Caco-2 (cell line): ENCODE measurements at regions not wholly inside any gene's neighbourhood (a gene's known extent, or its start where the extent isn't known, plus 50 kb on each side); places are given as distances from the start of the nearest gene placed in this dataset.

ENCODE experiments used
- BruUV-seq: library from RNA; stranded (reverse); fragments of 400-500 nt; replicated peaks from 2 replicates; lab custom pipeline; 2021; lab: Mats Ljungman, UMichigan
- CTCF ChIA-PET: fragments of 300-600 bp; sonication (Branson Sonifier 250); formaldehyde crosslinking; loops from one replicate; lab custom pipeline; 2022; ENCODE audit warnings: antibody characterized with exemption; lab: Charles Lee
- POLR2A ChIA-PET: fragments of 300-600 bp; sonication (Branson Sonifier 250); formaldehyde crosslinking; loops from one replicate; lab custom pipeline; 2022; ENCODE audit warnings: antibody characterized with exemption; lab: Charles Lee
- DNase-seq, 2 experiments: peaks; one replicate each; pipeline versions ENCODE4 v3.0.0 to v3.0.0-alpha.2; 2020 to 2022
- H3K27me3 ChIP-seq: replicated peaks from 2 replicates; pipeline ENCODE4 v1.6.0; 2011; ENCODE audit warnings: low read length; ENCODE audit not compliant: control insufficient read depth, insufficient read depth
- H3K36me3 ChIP-seq: 2 replicates; pipeline ENCODE4 v1.5.1; 2011; ENCODE audit warnings: low read length; ENCODE audit not compliant: control insufficient read depth, insufficient read depth
- H3K4me1 ChIP-seq: fragments of 250-450 bp; sonication (Bioruptor Pico); 2 replicates; pipeline ENCODE4 v1.5.1; 2020; ENCODE audit warnings: mild to moderate bottlenecking
- H3K4me3 ChIP-seq: 2 replicates; pipeline ENCODE4 v1.5.1; 2011; ENCODE audit warnings: low read depth, mild to moderate bottlenecking, control low read depth, low read length
- H3K9me3 ChIP-seq: fragments of 250-450 bp; sonication (Bioruptor Pico); 2 replicates; pipeline ENCODE4 v1.5.1; 2020; ENCODE audit warnings: mild to moderate bottlenecking, moderate library complexity
- H3K27ac Mint-ChIP-seq: one replicate; pipeline ENCODE4 v1.8.0; 2022; ENCODE audit warnings: mixed read lengths; ENCODE audit not compliant: unreplicated experiment
- H3K27me3 Mint-ChIP-seq: one replicate; pipeline ENCODE4 v1.8.0; 2022; ENCODE audit warnings: mixed read lengths; ENCODE audit not compliant: insufficient read depth, unreplicated experiment
- H3K36me3 Mint-ChIP-seq: one replicate; pipeline ENCODE4 v1.8.0; 2022; ENCODE audit warnings: mild to moderate bottlenecking, mixed read lengths; ENCODE audit not compliant: insufficient read depth, unreplicated experiment
- H3K4me1 Mint-ChIP-seq: one replicate; pipeline ENCODE4 v1.8.0; 2022; ENCODE audit warnings: low read depth, mixed read lengths; ENCODE audit not compliant: unreplicated experiment
- H3K4me3 Mint-ChIP-seq: one replicate; pipeline ENCODE4 v1.8.0; 2022; ENCODE audit warnings: mild to moderate bottlenecking, moderate library complexity, mixed read lengths; ENCODE audit not compliant: unreplicated experiment
- H3K9me3 Mint-ChIP-seq: one replicate; pipeline ENCODE4 v1.8.0; 2022; ENCODE audit warnings: mixed read lengths; ENCODE audit not compliant: unreplicated experiment
- intact Hi-C: fragments of 100-400 bp; cut with micrococcal nuclease; formaldehyde crosslinking; loops from one replicate; pipeline ENCODE4 v1.10.0; 2022; ENCODE audit not compliant: unreplicated experiment
- TF ChIP-seq, protein P1 (sequence below), 2 experiments: fragments of 200-600 bp in 1 of 2; IDR thresholded peaks; 1 replicate in 1 of 2; 2 replicates in 1 of 2; pipeline versions ENCODE4 v1.5.1 to v1.8.0; 2011 to 2022; ENCODE audit warnings: antibody characterized with exemption in 1 of 2, control low read depth in 1 of 2, inconsistent platforms in 1 of 2, low read depth in 1 of 2, low read length in 1 of 2, mild to moderate bottlenecking in 1 of 2, moderate library complexity in 1 of 2; ENCODE audit not compliant: insufficient read depth in 1 of 2, severe bottlenecking in 1 of 2, unreplicated experiment in 1 of 2

DNA sequence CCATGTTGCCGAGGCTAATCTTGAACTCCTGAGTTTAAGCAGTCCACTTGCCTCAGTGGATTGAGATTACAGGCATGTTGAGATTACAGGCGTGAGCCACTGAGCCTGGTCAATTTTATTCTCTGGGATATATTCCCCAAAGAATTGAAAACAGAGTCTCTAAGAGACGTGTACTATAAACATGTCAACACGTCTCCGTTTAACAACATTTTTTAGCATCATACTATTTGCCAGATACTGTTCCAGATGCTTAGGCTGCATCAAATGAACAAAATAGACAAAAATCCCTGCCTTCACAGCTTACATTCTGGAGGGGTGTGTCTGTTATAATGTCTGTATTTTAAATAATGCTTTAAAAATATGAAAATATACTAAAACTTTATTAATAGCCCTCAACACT, 54.1 kb upstream of the PRKG1 start:
- Histone ChIP-seq H3K4me1 (no peaks in the 10 kb centered on the region), H3K27me3 (no peaks in the 10 kb centered on the region), H3K4me3 (no peak overlapping the region), H3K9me3 (no peaks in the 10 kb centered on the region), H3K36me3 (no peaks in the 10 kb centered on the region)
- Mint-ChIP-seq H3K27ac (no peak overlapping the region), H3K9me3 (no peaks in the 10 kb centered on the region), H3K4me1 (no peaks in the 10 kb centered on the region), H3K27me3 (peaks cover 11% of the 10 kb centered on the region), H3K4me3 (no peak overlapping the region), H3K36me3 (no peaks in the 10 kb centered on the region)
- intact Hi-C loops: no loop called here
- POLR2A ChIA-PET: no interaction called here
- TF ChIP-seq, protein P1, sequence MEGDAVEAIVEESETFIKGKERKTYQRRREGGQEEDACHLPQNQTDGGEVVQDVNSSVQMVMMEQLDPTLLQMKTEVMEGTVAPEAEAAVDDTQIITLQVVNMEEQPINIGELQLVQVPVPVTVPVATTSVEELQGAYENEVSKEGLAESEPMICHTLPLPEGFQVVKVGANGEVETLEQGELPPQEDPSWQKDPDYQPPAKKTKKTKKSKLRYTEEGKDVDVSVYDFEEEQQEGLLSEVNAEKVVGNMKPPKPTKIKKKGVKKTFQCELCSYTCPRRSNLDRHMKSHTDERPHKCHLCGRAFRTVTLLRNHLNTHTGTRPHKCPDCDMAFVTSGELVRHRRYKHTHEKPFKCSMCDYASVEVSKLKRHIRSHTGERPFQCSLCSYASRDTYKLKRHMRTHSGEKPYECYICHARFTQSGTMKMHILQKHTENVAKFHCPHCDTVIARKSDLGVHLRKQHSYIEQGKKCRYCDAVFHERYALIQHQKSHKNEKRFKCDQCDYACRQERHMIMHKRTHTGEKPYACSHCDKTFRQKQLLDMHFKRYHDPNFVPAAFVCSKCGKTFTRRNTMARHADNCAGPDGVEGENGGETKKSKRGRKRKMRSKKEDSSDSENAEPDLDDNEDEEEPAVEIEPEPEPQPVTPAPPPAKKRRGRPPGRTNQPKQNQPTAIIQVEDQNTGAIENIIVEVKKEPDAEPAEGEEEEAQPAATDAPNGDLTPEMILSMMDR (IDR thresholded peaks at IDR 0.05; ENCODE audit: insufficient read depth in 1 of 2, low read depth in 1 of 2, low read length in 1 of 2, severe bottlenecking in 1 of 2, unreplicated experiment in 1 of 2): no peak
- CTCF ChIA-PET: no interaction called here
- no peak for DNase-seq
- BruUV-seq: no TSS peak

DNA sequence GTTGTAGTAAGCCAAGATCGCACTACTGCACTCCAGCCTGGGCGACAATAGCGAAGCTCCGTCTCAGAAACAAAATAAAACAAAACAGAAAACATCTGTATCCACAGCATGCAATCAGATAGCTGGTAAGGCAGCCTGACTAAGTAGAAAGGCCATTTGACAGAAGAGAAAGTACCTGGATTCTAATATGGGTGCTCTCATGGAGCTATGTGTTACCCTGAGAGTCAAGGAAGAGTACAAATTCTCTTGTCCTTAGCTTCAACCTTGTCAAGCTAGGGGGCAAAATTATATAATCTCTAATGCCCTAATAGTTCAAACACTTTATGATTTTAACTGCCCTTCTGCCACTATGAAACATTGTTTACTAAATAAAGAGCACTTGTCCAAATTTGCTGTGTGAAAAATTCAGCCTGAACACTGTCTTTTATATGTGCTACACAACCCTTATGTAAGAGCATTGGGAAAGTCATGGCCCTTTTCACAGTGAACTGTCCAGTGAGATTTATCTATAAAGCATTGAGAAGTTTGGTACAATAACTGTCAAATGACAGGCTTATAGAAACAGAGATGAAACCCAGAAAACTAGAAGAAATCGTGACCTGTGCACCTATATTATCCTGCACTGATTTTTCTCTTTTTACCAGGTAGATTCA, 51.2 kb upstream of the PRKG1 start:
- DNase-seq: no peak
- Histone ChIP-seq H3K27me3 (no peaks in the 10 kb centered on the region), H3K4me1 (no peaks in the 10 kb centered on the region), H3K9me3 (no peaks in the 10 kb centered on the region), H3K4me3 (no peak overlapping the region), H3K36me3 (no peaks in the 10 kb centered on the region)
- Mint-ChIP-seq H3K36me3 (no peaks in the 10 kb centered on the region), H3K27ac (no peak overlapping the region), H3K4me3 (no peak overlapping the region), H3K4me1 (no peaks in the 10 kb centered on the region), H3K9me3 (no peaks in the 10 kb centered on the region), H3K27me3 (peaks cover 11% of the 10 kb centered on the region)
- CTCF ChIA-PET: no interaction called here
- POLR2A ChIA-PET: no interaction called here
- TF ChIP-seq, protein P1 (IDR thresholded peaks at IDR 0.05; ENCODE audit: insufficient read depth in 1 of 2, low read depth in 1 of 2, low read length in 1 of 2, severe bottlenecking in 1 of 2, unreplicated experiment in 1 of 2): no peak
- no TSS peak for BruUV-seq
- intact Hi-C loops: no loop called here

DNA sequence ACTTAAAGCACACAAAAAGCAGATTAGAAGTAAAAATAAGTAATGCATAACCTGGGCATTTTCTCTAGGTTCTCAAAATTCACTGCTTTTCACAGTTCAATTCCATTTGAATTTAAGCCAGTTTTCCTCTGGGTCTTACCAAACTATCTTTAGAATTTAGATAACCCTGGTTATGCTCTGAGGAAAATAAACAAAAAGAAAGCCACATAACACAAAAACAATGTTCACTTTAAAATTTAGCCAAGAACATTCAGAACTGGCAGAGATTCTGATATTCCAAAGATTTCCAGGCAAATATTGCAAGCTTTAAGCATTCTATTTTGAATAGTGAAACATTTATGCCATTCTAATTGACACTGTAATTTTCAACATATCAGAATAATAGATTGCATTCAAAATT, 50.7 kb upstream of the PRKG1 start:
- H3K4me1 ChIP-seq: no peaks in the 10 kb centered on the region
- no peaks in the 10 kb centered on the region for H3K27me3 ChIP-seq
- DNase-seq: no peak
- Mint-ChIP-seq H3K36me3 (no peaks in the 10 kb centered on the region), H3K9me3 (no peaks in the 10 kb centered on the region), H3K4me3 (no peak overlapping the region), H3K27ac (no peak overlapping the region), H3K27me3 (peaks cover 14% of the 10 kb centered on the region), H3K4me1 (no peaks in the 10 kb centered on the region)
- no peaks in the 10 kb centered on the region for H3K36me3 ChIP-seq
- intact Hi-C loops: no loop called here
- H3K4me3 ChIP-seq: no peak overlapping the region
- no peaks in the 10 kb centered on the region for H3K9me3 ChIP-seq
- ChIA-PET POLR2A (no interaction called here), CTCF (no interaction called here)
- BruUV-seq: no TSS peak
- TF ChIP-seq, protein P1 (IDR thresholded peaks at IDR 0.05; ENCODE audit: insufficient read depth in 1 of 2, low read depth in 1 of 2, low read length in 1 of 2, severe bottlenecking in 1 of 2, unreplicated experiment in 1 of 2): no peak
